ENCODE measurements at regions not wholly inside any gene's neighbourhood (a gene's known extent, or its start where the extent isn't known, plus 50 kb on each side); places are given as distances from the start of the nearest gene placed in this dataset.

- Mint-ChIP-seq H3K36me3 (ENCODE audit: low read depth, unreplicated experiment) (peaks cover 4% of the 10 kb centered on the region), H3K27me3 (ENCODE audit: unreplicated experiment) (no peaks in the 10 kb centered on the region), H3K27ac (ENCODE audit: unreplicated experiment) (no peak overlapping the region), H3K9me3 (ENCODE audit: unreplicated experiment) (peaks cover 5% of the 10 kb centered on the region), H3K4me1 (ENCODE audit: unreplicated experiment) (no peaks in the 10 kb centered on the region), H3K4me3 (ENCODE audit: unreplicated experiment) (no peak overlapping the region)
- TF ChIP-seq CTCF (IDR thresholded peaks at IDR 0.05; ENCODE audit: unreplicated experiment), result no peak
- no peak for DNase-seq (ENCODE audit: low spot score)
Observed at GRCh38 chr18:67600181-67601180, 84.0 kb upstream of the DSEL start.

DNA sequence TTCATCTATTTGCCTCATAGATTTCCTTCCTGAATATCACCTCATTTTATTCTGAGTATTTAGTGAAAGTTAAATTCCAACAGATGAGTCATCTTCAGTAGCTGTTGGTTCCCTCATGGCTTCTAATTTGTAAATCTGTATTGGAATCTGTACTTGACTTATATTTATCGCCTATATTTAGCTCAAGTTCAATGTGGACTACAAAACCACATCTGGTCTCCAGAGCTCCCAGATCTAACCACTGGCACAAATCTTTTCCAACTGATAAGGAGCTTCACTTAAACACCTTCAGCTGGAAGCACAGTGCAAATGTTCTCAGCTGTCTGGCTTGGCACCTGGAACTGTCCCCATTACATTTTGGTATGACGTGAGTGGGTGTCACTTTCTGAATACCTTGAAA is 82.8 kb upstream of the DSEL start:
- no peak overlapping the region for H3K4me3 Mint-ChIP-seq (ENCODE audit: unreplicated experiment)
- DNase-seq (ENCODE audit: low spot score), result no peak
- TF ChIP-seq CTCF (IDR thresholded peaks at IDR 0.05; ENCODE audit: unreplicated experiment), result no peak
- peaks cover 5% of the 10 kb centered on the region for H3K9me3 Mint-ChIP-seq (ENCODE audit: unreplicated experiment)
- H3K27ac Mint-ChIP-seq (ENCODE audit: unreplicated experiment), result no peak overlapping the region
- H3K4me1 Mint-ChIP-seq (ENCODE audit: unreplicated experiment), result no peaks in the 10 kb centered on the region
- H3K27me3 Mint-ChIP-seq (ENCODE audit: unreplicated experiment), result no peaks in the 10 kb centered on the region
- H3K36me3 Mint-ChIP-seq (ENCODE audit: low read depth, unreplicated experiment), result peaks cover 4% of the 10 kb centered on the region

- Mint-ChIP-seq H3K4me3 (ENCODE audit: unreplicated experiment) (no peak overlapping the region), H3K4me1 (ENCODE audit: unreplicated experiment) (no peaks in the 10 kb centered on the region), H3K9me3 (ENCODE audit: unreplicated experiment) (no peaks in the 10 kb centered on the region), H3K27me3 (ENCODE audit: unreplicated experiment) (no peaks in the 10 kb centered on the region), H3K27ac (ENCODE audit: unreplicated experiment) (no peak overlapping the region), H3K36me3 (ENCODE audit: low read depth, unreplicated experiment) (no peaks in the 10 kb centered on the region)
- no peak for DNase-seq (ENCODE audit: low spot score)
- no peak for TF ChIP-seq CTCF (IDR thresholded peaks at IDR 0.05; ENCODE audit: unreplicated experiment)
Observed at GRCh38 chr18:67597759-67598158, 81.2 kb upstream of the DSEL start.

- no peaks in the 10 kb centered on the region for H3K4me1 Mint-ChIP-seq (ENCODE audit: unreplicated experiment)
- H3K27ac Mint-ChIP-seq (ENCODE audit: unreplicated experiment), result no peak overlapping the region
- no peak overlapping the region for H3K4me3 Mint-ChIP-seq (ENCODE audit: unreplicated experiment)
- no peak for DNase-seq (ENCODE audit: low spot score)
- TF ChIP-seq CTCF (IDR thresholded peaks at IDR 0.05; ENCODE audit: unreplicated experiment), result no peak
- no peaks in the 10 kb centered on the region for H3K27me3 Mint-ChIP-seq (ENCODE audit: unreplicated experiment)
- H3K36me3 Mint-ChIP-seq (ENCODE audit: low read depth, unreplicated experiment), result no peaks in the 10 kb centered on the region
- no peaks in the 10 kb centered on the region for H3K9me3 Mint-ChIP-seq (ENCODE audit: unreplicated experiment)
Observed at GRCh38 chr18:67596003-67596402, 79.5 kb upstream of the DSEL start.

DNA sequence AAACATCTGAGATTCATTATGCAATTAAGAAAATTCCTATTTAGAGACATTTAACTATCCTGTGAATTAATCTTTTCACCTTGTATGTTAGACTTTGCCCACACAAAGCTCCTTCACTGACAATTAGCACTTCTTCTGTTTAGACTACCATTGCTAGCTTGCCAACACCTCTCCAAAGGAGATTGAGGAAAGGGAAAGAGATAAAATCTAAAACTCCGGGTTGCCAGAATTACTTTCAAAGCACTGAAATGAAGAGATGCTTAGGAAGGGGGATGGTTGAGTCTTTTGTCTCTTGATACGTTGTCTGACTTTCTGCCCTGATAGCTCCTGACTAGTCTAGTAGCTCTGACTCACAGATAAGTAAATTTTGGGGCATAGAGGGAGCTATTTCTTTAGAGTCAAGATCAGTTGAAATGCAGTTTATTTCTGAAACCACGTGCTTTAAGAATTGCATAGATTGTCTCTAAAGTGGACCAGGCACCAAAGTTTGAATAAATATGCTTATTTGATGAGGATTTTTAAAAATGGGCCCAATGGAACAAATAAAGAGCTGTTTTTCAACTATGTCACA is 74.1 kb upstream of the DSEL start:
- no peaks in the 10 kb centered on the region for H3K36me3 Mint-ChIP-seq (ENCODE audit: low read depth, unreplicated experiment)
- peaks cover 2% of the 10 kb centered on the region for H3K27me3 Mint-ChIP-seq (ENCODE audit: unreplicated experiment)
- no peak for DNase-seq (ENCODE audit: low spot score)
- no peak for TF ChIP-seq CTCF (IDR thresholded peaks at IDR 0.05; ENCODE audit: unreplicated experiment)
- no peaks in the 10 kb centered on the region for H3K4me1 Mint-ChIP-seq (ENCODE audit: unreplicated experiment)
- H3K9me3 Mint-ChIP-seq (ENCODE audit: unreplicated experiment), result no peaks in the 10 kb centered on the region
- H3K4me3 Mint-ChIP-seq (ENCODE audit: unreplicated experiment), result no peak overlapping the region
- H3K27ac Mint-ChIP-seq (ENCODE audit: unreplicated experiment), result no peak overlapping the region
